GM19238 (cell line): ENCODE measurements at regions not wholly inside any gene's neighbourhood (a gene's known extent, or its start where the extent isn't known, plus 50 kb on each side); places are given as distances from the start of the nearest gene placed in this dataset.

Source experiments
- DNase-seq: peaks from one replicate; pipeline ENCODE4 v3.0.0; 2011; ENCODE audit warnings: low spot score; ENCODE audit not compliant: insufficient read length

GRCh38 chr1:82840192-82840591 lies 1039.5 kb downstream of the ADGRL2 start:
- no peak for DNase-seq

DNA sequence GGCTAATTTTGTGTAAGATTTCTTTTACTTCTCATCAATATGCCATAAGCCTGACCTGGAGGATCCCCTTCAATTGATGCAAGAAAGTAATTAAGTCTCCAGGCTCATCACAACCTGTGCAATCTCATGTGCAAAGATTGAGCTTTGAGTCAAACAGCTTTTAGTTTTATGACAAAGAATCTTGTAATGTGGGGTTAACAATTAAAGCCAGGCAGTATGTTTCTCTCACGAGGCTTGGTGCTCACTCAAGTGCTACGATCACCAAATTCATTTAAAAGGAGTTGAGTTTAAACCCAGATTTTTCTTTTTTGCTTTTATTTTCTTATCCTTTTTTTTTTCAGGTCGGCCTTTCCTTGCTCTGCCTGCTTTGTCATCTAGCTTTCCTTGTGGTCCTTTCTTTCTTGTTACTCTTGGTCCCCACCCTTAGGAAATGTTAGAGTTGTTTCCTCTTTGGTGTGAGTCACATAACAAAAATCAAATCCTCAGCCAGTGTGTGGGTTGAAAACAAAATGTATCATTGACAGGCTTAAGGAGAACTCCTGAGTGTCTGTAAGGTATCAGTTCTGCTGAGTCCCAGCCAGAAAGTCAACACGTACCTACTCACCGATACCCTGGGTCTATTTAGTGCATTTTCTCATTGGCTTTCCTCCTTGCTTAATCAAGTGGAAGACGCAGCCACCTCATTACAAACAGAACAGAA lies 1037.2 kb downstream of the ADGRL2 start:
- no peak for DNase-seq

- DNase-seq: no peak
Measured at GRCh38 chr1:82836973-82837680, 1036.4 kb downstream of the ADGRL2 start.

DNA sequence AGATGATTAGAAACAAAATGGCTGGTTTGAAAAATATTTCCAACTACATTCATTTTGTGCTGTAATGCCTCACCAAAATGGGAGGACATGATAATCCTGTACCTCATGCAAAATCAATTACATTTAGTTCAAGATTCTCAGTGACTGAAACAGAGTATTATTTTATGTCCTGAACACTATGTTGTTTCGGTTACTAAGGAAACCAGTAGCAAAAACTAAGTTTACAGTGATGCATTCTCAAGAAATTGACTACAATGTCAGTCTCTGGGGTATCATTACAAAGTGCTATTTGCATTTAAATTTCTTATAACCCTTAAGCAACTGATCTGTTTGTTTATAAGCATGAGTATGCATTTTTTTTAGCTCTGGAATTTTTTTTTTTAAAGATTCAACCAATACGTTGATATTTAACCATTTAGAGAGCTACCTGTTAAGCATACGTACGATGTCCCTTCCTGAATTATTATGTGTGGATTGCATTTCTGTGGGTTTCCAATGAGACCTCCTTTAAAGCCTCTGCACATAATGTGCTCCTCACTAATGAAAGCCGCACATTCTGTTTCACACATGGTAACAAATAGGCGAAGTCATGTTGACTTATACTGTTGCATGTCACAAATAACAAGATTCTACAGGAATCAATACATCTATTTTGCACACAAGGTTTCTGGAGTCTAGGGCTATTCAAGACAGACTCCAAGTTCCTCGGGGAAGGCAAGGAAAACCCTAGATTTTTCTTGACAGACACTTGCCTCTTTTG lies 1035.7 kb downstream of the ADGRL2 start:
- no peak for DNase-seq

- no peak for DNase-seq
Measured at GRCh38 chr1:82830690-82831380, 1030.1 kb downstream of the ADGRL2 start.

DNA sequence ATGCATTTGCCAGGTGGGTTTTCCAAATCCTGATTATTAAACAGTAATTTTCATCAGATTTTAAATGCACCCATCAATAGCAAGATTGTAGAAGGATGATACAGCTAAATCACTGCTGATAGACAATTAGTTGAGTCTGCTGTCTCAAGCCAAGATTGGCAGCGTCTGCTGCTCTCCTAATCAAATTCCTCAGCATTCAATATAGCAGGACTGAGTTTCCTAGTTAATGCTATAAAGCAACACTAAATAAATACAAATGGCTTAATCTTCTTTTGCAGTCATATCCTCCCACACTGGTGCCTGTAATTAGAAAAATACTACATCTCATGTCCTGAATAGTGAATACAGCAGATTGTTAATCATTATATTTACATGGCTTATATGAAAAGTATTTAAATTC lies 1028.8 kb downstream of the ADGRL2 start:
- no peak for DNase-seq

DNA sequence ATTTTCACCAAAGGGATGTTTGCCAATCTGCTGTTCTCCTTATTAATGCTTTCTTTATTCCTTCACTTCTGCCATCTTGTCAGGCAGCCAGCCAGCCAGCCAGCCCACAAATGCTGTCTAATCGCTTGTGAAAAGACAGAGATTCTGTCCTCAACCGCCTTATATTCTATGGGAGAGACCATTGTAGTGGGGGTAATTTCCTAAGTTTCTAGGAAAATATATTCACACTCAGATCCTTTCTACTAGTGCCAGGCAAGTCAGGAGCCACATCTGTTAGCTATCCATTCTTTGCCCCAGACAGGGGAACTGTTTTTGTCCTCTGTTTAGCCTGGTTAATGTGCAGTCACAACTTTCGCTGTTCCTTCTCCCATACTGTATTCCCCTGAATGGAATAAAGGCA lies 1023.1 kb downstream of the ADGRL2 start:
- no peak for DNase-seq

DNA sequence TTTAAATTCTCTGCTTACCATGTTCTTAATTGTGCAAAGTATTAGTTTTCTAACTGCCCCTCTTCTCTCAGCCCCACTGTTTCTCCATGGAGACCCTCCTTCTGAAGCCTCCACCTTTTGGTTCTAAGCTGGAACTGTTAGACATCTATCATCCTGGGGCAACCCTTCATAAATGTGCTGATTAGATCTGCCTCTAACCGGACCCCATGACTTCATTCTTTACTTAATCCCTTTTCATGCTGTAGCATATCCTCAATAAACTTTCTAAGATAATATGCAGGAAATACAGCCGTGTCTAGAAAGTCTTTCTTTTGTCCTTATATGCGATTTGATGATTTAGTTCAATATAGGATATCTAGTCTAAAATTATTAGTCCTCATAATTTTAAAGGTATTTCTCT lies 1020.1 kb downstream of the ADGRL2 start:
- no peak for DNase-seq

DNA sequence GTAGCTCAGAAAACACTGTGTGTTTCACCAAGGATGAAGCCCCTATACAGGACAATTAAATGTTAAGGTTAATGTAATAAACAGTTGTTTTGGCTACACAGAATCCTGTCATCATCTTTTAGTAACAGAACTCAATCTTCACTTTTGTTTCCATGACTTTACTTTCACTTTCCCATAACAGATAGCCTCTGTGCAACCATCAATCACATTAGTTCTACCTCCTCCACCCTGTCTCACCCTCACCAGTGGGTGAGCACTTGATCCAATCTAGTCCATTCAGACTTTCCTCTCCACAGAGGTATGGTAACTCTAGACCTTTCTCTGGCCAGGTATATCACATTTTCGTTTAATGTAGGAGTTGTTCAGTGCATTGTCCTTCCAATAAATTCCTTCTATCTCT lies 1018.5 kb downstream of the ADGRL2 start:
- no peak for DNase-seq

DNA sequence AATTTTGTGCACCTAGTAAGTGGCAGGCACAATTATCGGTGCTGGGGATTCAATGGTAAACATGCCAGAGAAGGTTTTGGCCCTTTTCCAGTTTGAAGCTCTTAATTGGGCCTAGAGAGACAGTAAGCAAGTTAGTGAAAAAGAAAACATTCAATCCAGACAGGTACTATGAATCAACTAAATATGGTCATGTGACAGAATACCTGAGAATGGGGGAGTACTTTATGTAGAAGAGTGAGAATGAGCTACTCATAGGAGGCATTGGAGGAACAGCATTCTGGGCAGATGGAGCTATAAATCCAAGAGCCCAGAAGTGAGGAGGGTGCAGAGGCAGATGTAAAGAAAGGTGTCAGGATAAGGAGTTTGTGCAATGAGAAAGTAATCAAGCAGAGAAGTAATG lies 1017.9 kb downstream of the ADGRL2 start:
- DNase-seq: no peak

DNA sequence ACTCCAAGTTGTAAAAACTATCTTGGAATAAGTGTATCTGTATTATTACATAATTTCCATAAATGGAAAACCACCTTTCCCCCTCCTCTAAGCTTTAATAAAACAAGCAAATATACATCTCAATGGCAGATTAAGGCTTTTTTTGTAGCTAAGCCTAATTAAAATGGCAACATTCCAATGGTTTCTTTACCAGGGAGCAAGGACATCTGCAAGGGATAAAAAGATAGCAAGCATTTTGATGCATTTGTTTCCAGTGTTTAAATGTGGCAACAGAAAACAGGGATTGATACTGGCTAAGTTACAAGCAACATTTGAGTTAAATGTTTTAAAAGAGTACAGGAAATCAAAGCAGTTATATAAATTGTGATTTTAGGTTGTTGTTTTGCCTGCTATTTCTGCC lies 1012.7 kb downstream of the ADGRL2 start:
- DNase-seq: no peak

GRCh38 chr1:82810601-82811000 lies 1009.9 kb downstream of the ADGRL2 start:
- DNase-seq: no peak

DNA sequence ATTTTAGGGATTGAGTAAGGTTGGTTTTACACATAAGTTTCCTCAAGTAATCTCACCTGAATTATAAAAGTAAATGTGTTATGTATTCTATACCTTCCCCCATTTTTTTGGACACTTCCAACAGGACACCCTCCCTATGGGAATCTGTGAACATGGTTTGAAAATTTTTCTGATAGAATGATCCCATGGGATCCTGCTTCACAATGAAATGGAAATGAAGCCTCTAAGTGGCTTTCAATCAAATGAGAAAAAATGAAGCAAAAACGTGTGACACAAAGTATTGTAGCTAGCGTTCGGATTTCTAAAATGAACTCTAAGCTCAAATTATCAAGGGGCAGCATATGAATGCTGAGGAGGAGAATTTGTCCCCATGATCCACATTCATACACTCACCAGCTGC lies 1006.8 kb downstream of the ADGRL2 start:
- DNase-seq: no peak

GRCh38 chr1:82806133-82806532 lies 1005.4 kb downstream of the ADGRL2 start:
- DNase-seq: no peak

DNA sequence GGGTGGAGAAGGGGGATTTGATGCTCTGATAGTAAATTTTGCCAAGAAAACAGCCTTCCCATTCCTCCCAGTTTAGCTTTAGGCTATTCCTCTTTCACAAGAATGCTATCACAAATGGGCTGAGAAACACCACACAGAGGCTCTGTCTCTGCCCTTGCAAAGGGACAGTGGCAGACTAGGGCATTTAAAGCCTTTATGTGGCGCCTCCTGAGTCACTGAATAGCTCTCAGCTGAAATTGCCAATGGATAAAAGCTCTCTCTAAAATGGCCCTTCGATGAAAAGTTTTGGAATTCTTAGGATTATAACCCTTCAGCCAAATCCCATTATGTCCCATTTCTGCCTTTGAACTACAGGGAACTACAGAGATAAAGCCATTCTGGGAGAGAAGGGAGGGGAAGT lies 1000.4 kb downstream of the ADGRL2 start:
- no peak for DNase-seq

- DNase-seq: no peak
Measured at GRCh38 chr1:82800721-82801120, 1000.0 kb downstream of the ADGRL2 start.

DNA sequence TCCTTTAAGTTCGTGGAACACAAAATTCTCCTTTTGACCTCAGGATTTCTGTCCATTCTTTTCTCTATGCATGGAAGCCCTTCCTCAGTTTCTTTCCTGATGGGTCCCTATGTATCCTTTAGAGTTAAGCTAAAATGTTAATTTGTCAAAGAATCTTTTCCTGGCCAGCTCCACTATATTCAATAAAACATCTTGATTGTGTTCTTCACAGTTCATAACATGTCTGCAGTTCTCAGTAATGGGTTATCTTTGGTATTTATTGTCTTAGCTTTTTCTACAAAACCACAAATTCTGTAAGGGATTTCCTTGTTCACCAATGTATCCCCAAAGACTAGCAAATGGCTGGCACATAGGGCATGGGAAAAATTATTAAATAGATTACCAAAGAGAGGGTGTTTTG lies 998.5 kb downstream of the ADGRL2 start:
- DNase-seq: no peak

GRCh38 chr1:82795508-82796149 lies 994.9 kb downstream of the ADGRL2 start:
- DNase-seq: no peak

GRCh38 chr1:82792151-82792550 lies 991.4 kb downstream of the ADGRL2 start:
- no peak for DNase-seq

GRCh38 chr1:82790556-82790955 lies 989.8 kb downstream of the ADGRL2 start:
- no peak for DNase-seq

DNA sequence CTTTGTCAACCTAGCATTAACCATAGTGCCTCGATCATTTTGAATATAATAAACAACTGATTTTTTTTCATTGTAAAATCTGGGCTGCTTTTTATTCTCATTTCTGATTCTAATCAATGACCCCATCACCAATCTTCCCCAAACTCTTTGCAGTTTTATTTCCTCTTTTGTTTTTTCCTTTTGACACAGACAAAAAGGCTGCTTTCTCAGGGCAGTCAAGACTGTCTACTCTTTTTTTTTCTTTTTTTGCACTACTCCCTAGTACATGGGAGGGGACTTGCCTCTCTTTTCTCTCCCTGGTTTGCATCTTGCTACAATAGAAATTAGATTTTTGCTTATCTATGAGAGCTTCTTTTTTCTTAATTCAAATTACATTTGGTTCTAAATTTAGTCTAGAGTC lies 987.9 kb downstream of the ADGRL2 start:
- no peak for DNase-seq
